ENCODE measurements at regions not wholly inside any gene's neighbourhood (a gene's known extent, or its start where the extent isn't known, plus 50 kb on each side); places are given as distances from the start of the nearest gene placed in this dataset.
"Not testable (repeated sequence)": the region's sequence is repeated elsewhere in the genome, so short reads cannot be mapped to it uniquely, and the experiment has no call there.

GRCh38 chr17:34051046-34051445 lies 204.0 kb upstream of the CCL2 start:
- no peak for TF ChIP-seq POLR2A (IDR thresholded peaks at IDR 0.05; ENCODE audit: low read depth, low read length)
- DNase-seq (ENCODE audit: insufficient read length, low spot score), result no peak
- FAIRE-seq, result no peak

- TF ChIP-seq POLR2A (IDR thresholded peaks at IDR 0.05; ENCODE audit: low read depth, low read length), result no peak
- FAIRE-seq (no peak), DNase-seq (ENCODE audit: insufficient read length, low spot score) (no peak)
Measured at GRCh38 chr17:34054495-34054894, 200.6 kb upstream of the CCL2 start.

DNA sequence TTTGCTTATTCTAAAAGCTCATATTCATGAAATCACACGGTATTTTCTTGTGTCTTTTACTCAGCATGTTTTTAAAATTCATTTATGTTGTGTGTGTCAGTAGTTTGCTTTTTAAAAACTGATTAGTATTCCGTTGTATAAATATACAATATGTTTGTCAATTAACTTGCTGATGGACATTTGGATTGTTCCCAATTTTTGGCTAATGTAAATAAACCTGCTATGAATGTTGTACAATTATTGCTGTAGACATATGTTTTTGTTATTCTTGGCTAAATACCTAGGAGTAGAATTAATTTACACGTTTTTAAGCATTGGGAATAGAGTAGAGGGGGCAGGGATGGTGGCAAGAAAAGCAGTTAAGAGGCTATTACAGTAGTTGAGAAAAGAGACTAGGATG lies 199.5 kb upstream of the CCL2 start:
- TF ChIP-seq POLR2A (IDR thresholded peaks at IDR 0.05; ENCODE audit: low read depth, low read length), result no peak
- FAIRE-seq (no peak), DNase-seq (ENCODE audit: insufficient read length, low spot score) (no peak)

DNA sequence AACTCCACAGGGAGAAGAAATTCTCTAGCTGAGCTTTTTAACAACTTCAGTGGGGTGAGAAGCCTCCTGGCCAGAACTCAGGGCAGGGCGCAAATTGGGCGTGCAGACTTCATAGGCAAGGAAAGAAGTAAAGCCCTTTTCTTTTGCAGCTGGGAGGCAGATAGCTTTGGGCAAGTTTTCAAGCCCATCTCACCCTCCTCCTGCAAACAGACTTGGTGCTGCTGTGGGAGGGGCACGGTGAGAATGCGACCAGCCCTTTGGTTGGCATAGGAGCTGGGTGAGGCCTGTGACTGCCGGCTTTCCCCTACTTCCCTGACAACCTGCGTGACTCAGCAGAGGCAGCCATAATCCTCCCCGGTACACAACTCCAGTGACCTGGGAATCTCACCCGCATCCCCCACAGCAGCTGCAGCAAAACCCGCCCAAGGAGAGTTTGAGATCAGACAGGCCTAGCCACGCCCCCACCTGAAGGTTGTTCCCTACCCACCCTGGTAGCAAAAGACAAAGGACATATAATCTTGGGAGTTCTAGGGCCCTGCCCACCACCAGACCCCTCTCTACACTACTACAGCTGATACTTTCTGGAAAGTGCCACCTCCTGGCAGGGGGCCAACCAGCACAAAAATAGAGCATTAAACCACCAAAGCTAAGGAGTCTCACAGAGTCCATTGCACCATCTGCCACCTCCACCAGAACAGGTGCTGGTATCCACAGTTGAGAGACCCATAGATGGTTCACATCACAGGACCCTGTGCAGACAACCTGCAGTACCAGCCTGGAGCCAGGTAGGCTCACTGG lies 195.5 kb upstream of the CCL2 start:
- DNase-seq (ENCODE audit: insufficient read length, low spot score) (no peak), FAIRE-seq (no peak)
- TF ChIP-seq POLR2A (IDR thresholded peaks at IDR 0.05; ENCODE audit: low read depth, low read length), result no peak

- DNase-seq (ENCODE audit: insufficient read length, low spot score) (no peak), FAIRE-seq (no peak)
- TF ChIP-seq POLR2A (IDR thresholded peaks at IDR 0.05; ENCODE audit: low read depth, low read length), result no peak
Measured at GRCh38 chr17:34066528-34066927, 188.6 kb upstream of the CCL2 start.

DNA sequence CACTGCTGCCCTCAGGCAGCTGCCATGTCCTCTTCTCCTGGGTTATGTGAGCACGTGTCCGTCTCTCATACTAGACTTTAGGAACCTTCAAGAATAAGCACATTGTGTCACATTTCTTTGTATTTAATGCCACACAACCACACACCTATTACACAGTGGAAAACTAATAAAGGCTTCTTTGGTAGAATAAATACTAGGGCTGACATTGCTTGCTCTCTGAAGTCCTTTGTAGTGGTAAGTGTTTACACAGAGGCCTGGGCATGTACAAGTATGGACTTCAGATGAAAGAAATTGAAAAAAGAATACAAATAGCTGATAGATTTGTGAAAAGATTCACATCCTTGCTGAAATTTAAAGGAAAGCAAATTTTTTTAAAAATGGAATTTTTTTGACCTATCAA lies 188.1 kb upstream of the CCL2 start:
- no peak for FAIRE-seq
- DNase-seq (ENCODE audit: insufficient read length, low spot score), result no peak
- TF ChIP-seq POLR2A (IDR thresholded peaks at IDR 0.05; ENCODE audit: low read depth, low read length), result no peak

DNA sequence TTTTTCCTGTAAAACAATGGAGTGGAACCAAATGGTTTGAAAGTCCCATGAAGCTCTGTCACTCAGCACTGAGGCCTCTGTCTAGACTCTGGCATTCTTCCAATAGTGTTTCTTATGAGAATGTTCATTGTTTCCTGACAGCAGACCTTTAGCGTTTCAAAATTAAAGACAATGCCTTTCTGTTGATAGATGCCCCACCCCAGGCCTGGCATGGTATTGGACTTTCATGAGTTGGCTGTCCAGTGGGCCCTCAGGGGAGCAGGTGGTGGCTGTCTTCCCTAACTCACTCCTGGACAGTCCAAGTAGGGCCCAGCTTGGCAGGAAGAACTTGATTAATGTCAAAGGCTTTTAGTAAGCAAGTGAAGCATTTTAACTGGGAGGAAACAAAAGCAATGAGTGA lies 186.5 kb upstream of the CCL2 start:
- FAIRE-seq (no peak), DNase-seq (ENCODE audit: insufficient read length, low spot score) (no peak)
- TF ChIP-seq POLR2A (IDR thresholded peaks at IDR 0.05; ENCODE audit: low read depth, low read length), result no peak

DNA sequence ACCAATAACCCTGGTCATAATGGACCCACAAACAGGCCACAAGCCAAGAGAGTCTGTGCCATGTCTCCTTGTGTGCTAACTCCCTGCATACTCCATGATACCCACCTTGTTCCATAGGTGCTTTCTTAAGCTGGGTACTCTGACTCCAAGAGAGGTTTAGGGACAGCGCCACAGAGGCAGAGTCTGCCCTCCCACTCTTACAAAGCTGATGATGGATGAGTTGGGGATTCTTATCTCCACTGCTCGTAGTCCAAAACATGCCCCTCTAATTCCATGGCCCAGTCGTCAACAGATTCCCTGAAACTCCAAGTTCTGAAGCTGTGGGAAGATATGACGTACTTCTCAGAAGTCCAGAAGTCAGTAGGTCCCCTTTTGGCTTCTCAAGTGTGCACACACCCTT lies 184.4 kb upstream of the CCL2 start:
- FAIRE-seq (no peak), DNase-seq (ENCODE audit: insufficient read length, low spot score) (no peak)
- TF ChIP-seq POLR2A (IDR thresholded peaks at IDR 0.05; ENCODE audit: low read depth, low read length), result no peak

- DNase-seq (ENCODE audit: insufficient read length, low spot score) (no peak), FAIRE-seq (no peak)
- no peak for TF ChIP-seq POLR2A (IDR thresholded peaks at IDR 0.05; ENCODE audit: low read depth, low read length)
Measured at GRCh38 chr17:34071886-34072420, 183.1 kb upstream of the CCL2 start.

- FAIRE-seq, result no peak
- DNase-seq (ENCODE audit: insufficient read length, low spot score), result no peak
- no peak for TF ChIP-seq POLR2A (IDR thresholded peaks at IDR 0.05; ENCODE audit: low read depth, low read length)
Measured at GRCh38 chr17:34075076-34075475, 180.0 kb upstream of the CCL2 start.

- DNase-seq (ENCODE audit: insufficient read length, low spot score), result no peak
- FAIRE-seq, result no peak
- no peak for TF ChIP-seq POLR2A (IDR thresholded peaks at IDR 0.05; ENCODE audit: low read depth, low read length)
Measured at GRCh38 chr17:34076743-34077631, 178.1 kb upstream of the CCL2 start.

DNA sequence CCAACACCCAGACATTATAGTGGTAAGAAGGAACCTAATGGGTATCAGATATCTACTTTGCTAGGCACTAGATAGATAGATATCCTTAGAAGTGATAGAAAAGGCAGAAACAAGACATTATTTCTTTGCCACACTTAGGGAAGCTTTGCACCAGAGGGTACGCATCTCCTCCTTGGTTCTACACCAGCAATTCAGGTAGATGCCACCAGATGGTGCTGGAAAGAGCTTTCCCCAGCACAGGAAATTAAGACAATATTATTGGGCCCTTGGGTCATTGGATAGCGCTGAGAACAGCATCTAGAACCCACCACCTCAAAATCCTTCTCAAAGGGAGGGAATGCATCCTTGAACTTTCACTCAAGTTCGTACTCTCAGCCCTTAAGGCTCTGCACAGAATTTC lies 173.8 kb upstream of the CCL2 start:
- TF ChIP-seq POLR2A (IDR thresholded peaks at IDR 0.05; ENCODE audit: low read depth, low read length), result no peak
- no peak for DNase-seq (ENCODE audit: insufficient read length, low spot score)
- no peak for FAIRE-seq

DNA sequence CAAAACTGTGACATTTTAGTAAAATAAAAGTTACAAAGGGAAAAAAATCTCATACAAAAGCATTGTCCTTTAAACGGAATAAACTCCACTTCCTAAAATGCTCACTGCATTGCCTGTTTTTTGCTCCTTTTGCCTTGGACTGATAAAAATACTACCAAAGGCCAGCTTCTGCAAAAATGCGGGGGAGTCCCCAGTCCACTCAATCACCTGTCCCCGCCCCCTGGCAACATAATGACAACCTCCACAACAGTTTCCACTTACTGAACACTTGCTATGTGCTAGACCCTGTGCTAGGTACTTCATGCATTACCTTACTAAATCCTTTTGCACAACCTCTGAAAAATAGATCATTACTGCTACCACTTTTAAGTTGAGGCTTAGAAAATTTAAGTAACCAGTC lies 172.7 kb upstream of the CCL2 start:
- TF ChIP-seq POLR2A (IDR thresholded peaks at IDR 0.05; ENCODE audit: low read depth, low read length), result no peak
- DNase-seq (ENCODE audit: insufficient read length, low spot score), result no peak
- no peak for FAIRE-seq

GRCh38 chr17:34089042-34089441 lies 166.0 kb upstream of the CCL2 start:
- not testable (repeated sequence) for FAIRE-seq; DNase-seq (ENCODE audit: insufficient read length, low spot score)
